ENCODE measurements at regions not wholly inside any gene's neighbourhood (a gene's known extent, or its start where the extent isn't known, plus 50 kb on each side); places are given as distances from the start of the nearest gene placed in this dataset.
"Not testable (repeated sequence)": the region's sequence is repeated elsewhere in the genome, so short reads cannot be mapped to it uniquely, and the experiment has no call there.

DNA sequence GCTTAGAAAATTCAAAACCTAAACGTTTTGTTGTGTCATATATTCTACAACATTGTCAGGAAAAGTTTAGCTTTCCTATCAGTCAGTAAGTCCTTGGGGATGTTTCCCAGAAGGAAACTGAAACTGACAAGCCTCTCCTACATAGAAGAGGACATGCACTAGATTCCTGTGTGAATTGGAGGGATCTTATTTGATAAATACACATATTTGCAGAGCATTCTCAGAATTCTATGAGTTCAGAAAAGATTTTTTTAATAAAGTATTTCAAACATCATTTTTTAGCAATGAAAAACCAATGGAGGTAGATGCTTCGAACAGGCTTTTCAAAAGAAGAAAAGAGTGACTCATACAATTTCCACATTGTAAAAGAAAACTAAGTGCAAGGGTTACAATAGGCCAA, 1706.7 kb downstream of the SUCLG1 start:
- DNase-seq, result no peak

GRCh38 chr2:82748653-82749052, 1710.4 kb downstream of the SUCLG1 start:
- no peak for DNase-seq

DNA sequence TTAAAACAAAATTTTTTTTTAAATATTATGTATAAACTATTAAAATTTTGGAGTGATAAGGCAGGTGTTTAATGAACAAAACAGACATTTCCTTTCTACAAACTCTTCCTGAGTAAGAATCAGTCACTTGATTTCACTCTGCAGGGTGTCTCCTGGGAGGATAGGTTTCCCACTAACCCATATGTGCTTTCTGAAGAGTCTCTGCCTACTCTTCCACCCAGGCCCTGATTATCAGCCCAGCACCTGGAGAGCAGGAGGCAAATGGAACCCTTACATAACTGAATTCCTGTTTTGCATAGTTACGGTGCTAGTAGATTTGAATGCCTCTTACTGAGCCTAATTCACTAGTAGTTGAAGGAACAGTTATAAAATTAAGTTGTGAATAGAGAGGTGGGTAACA, 1718.6 kb downstream of the SUCLG1 start:
- DNase-seq, result no peak

- DNase-seq, result not testable (repeated sequence)
Measured at GRCh38 chr2:82737965-82738364, 1721.1 kb downstream of the SUCLG1 start.

DNA sequence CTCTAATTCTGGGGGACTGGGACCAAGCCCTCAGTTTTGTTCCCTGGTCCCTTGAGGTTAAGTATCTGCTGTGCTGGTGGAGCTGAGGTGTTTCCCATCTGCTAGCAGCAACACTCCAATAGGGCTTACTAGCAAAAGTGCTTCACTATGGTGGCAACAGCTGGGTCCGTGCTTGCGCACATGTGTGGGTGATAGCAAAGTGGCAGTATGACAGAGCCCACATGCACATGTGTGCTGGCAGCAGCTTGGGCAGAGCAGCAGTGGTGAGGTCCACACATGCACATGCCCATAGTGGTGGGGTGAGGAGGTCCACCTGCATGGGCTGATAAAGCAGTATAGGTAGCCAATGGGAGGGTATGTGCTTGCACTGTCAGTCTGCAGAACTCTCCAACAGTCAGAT, 1723.7 kb downstream of the SUCLG1 start:
- DNase-seq, result no peak

DNA sequence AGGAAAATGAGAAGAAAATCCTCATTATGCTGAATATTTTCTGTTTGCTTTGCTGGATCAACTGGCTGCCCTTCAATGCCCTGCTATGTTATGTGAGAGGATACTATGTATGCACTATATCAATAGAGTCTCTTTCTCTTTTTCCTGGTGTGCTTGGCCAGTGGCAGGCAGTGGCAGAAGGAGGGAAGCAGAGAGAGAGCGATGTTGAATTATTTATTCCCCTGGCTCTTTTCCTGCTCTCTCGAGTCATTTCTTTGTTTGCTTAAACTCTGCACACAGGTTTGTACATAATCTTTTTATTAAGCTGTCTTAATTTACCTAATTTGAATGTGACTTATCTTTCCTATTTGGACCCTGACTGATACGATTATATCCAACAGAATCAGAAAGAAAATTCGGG, 1727.3 kb downstream of the SUCLG1 start:
- no peak for DNase-seq

DNA sequence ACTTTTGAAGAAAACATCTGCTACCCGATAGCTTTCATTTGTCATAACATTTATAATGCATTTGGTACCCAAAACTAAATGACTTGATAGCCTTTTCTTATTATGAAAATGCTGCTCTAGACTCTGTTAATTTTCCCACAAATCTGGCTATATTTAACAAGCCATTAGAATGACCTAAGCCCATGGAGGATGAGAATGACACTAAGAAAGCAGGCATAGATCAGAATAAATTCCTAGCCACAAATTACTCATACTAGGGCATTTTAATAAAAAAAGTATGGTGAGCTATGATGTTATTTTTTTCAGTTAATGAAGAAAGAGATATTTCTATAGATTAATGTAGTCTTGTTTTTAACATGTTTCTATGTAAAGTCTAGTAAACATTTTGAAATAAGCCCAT, 1728.3 kb downstream of the SUCLG1 start:
- DNase-seq, result no peak

- no peak for DNase-seq
Measured at GRCh38 chr2:82728090-82728489, 1731.0 kb downstream of the SUCLG1 start.

DNA sequence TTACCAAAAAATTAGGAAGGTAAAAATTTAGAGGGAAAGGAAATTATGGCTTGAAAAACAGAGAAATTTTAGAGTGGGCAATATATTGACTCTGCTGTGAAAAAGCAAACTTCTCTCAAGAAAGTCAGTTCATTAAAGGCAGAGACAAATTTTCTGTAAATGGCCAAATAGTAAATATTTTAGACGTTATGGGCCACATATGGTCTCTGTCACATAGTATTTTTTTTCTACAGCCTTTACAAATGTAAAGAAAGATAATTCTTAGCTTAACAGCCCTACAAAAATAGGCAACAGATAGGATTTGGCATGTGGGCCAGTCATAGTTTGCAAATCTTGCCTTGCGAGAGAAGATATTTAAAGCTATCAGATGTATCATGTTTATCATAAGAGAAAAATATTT, 1750.4 kb downstream of the SUCLG1 start:
- DNase-seq, result no peak

- no peak for DNase-seq
Measured at GRCh38 chr2:82697231-82697630, 1761.8 kb downstream of the SUCLG1 start.

DNA sequence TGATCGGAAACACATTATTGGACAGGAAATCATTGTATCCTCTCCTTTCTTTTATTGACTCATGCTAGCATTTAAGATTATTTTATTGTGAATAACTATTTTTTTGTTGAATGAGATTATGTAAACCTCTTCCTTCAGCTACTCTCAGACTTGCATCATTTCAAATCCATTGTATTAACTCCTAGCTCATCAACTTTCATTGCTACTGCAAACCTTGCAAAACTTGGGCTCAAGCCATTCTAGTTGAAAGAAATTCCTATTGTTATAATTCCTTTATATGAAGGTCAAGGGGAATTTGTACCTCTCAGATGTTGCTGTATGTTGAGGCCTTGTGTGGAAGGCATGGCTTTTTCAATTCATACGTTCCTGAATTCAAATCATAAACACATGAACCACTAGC, 1764.6 kb downstream of the SUCLG1 start:
- DNase-seq, result no peak

DNA sequence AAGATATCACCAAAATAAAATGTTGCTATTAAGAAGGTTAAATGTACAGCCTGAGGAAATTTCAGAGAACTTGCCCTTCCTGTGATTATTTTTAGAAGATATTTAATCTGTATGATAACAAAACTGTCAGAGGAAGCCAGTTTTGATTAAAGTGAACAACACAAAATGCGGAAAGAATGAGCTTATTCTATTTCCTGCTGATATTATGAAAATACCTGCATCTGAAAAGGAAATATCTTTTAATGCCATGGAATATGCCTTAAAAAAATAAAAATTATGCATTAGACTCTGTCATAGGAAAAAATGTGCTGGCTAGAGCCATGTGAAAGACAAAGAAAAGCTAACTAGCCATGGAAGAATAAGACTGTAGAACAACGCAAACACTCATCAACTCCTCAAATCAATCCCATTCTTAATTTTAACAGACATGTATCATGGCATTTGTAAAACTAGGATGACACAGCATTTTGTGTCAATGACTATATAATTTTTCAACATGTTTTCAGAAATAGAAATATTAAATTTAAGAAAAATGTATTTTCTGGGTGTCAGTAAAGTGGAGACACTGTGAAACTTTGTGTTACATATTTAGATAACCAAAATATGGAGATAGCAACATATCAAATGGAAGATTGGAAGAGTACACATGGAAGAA, 1768.2 kb downstream of the SUCLG1 start:
- DNase-seq, result no peak

DNA sequence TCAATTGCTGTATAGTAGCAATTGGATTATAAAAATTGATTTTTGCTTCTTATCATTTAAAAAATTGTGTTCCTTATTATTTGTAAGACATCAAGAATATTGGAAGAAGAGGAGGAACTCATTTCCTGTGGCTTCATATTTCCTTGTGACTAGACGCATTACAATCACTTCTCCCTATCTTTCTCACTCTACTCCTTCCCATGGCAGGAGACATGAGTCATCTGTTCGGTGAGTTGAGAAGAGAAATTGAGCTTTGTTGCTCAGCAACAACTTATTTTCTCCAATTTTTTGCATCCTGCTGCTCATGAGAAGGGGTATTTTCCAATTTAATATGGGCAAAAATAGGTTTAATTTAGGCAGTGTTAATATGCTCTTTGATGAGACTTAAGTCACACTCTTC, 1783.9 kb downstream of the SUCLG1 start:
- no peak for DNase-seq

DNA sequence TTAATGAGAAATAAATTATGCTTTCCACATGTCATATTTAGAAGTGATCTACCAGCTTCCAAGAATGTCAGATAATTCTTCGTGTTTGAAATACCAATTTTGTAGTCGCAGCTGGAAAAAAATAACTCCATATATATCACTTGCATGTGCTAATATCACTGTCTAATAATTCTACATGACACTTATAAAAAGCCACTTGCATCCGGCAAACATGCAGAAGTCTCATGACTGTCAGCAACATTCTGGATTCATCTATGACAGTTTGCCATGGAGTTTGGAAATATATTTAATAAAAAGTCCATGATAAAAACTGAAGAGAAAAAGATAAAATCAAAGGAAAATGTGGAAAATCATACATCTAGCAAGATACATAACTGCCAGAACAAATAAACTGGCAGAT, 1784.4 kb downstream of the SUCLG1 start:
- DNase-seq, result no peak

- DNase-seq, result no peak
Measured at GRCh38 chr2:82667491-82667890, 1791.6 kb downstream of the SUCLG1 start.

- DNase-seq, result no peak
Measured at GRCh38 chr2:82665691-82666090, 1793.4 kb downstream of the SUCLG1 start.

DNA sequence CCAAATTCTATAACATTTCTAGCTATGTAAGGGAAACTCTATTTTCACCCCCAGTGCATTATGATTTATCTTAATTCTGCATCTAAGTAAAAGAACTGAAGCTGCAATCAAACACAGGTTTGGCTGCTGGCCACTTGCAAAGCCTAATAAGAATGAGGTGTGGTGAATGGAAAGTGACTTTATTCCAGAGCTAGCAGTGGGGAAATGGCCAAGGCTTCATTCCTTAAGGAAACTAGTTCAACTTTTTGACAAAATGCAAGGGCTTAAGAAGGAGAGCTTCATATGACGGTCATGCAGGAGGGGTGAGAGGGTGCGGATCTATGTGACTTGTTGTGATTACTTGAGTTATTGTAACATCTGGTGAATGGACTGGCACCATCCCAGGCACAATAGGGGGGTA, 1802.0 kb downstream of the SUCLG1 start:
- no peak for DNase-seq

DNA sequence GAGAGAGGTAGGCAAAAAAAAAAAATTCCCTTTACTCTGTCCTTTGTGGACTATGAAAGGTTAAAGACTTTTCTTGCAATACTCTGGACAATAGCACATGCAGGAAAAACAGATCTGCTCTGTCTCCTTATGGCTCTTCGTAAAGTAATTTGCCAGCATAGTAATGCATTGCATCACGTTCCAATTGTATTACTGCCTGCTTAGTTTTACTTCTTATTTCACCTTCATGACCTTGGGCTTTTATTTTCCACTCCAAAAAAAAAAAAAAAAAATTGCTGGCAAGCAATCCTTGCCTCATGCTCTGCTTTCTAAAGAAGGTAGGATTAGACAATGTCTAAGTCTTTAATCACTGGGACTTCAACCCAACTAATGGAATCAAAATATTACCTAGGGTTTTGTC, 1802.7 kb downstream of the SUCLG1 start:
- no peak for DNase-seq

- no peak for DNase-seq
Measured at GRCh38 chr2:82652117-82652516, 1807.0 kb downstream of the SUCLG1 start.

DNA sequence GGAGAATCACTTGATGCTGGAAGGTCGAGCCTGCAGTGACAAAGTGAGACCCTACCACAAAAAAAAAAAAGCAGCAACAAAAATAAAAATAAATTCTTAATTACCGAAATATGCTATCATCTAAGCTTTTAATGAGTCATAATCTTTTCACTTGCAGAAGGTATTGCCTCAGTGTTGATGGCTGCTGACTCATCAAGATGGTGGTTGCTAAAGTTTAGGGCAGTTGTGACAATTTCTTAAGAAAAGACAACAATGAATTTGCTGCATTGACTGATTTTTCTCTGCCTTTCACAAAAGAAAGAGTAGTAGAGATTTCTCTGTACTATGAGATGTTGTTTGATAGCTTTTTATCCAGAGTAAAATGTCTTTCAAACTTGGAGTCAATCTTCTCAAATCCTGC, 1809.0 kb downstream of the SUCLG1 start:
- DNase-seq, result no peak

DNA sequence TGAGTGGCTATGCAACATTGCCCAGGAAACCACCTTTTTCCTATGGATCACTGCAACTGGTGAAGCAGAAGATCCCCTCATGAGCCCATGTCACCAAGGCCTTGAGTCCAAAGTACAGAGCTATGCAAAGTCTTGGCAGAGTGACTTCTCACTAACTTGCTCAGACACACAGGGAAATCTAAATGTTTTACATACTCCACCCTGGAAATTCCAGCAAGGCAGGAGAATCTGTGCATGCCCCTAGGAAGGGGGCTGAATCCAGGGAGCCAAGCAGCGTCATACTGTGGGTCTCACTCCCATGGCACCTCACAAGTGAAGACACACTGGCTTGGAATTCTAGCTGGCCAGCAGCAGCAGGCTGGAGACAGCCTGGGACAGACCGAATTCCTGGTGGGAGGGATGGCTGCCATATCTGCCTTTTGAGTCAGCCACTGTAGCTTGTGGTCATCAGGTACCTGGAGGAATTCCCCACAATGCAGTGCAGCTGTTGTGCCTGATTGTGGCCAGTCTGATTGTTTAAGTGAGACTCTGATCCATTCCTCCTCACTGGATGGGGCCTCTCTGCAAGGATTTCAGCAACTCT, 1817.4 kb downstream of the SUCLG1 start:
- no peak for DNase-seq

- no peak for DNase-seq
Measured at GRCh38 chr2:82636402-82637020, 1822.6 kb downstream of the SUCLG1 start.

GRCh38 chr2:82599021-82599420, 1860.1 kb downstream of the SUCLG1 start:
- DNase-seq, result no peak

DNA sequence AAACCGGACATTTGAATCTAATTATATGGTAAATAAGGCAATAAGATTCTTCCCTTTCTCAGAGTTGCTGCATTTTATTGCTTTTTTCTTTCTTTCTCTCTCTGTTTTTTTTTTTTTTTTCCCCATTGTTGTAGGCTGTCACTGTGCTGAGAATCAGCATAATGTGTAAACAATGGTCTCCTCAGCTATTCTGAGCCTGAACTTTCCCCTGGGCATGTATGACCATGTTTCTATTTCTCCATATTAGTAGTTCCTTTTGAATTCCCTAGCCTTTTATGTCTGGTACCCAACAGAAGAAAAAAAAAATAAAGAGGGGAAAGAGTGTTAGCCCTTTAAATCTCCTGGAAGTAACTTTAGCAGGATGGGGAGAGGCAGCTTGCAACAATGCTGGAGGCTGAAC, 1862.5 kb downstream of the SUCLG1 start:
- no peak for DNase-seq

DNA sequence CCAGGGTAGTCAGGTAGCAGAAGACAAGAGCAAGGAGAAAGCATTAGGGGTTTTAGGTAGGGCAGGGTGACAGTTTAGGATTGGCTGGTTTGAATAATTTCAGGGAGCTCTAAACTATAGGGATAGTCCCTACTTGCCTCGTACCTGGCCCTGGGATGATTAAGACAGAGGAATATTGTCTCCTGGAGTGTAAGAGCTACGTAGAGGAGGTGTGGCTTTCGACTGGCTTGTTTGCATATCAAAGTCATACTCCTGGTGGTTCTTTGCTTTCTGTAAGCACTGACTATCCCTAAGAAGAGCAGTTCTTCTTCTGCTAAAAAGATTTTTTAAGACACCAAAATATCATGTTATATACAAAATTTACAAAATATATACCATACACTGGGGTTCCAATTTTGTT, 1867.4 kb downstream of the SUCLG1 start:
- no peak for DNase-seq

Measured in activated T-cell treated with anti-CD3 and anti-CD28 coated beads for 4 hours (primary cell).